CD4-positive, alpha-beta T cell treated with Interleukin-6 for 4 hours (primary cell): ENCODE measurements at regions not wholly inside any gene's neighbourhood (a gene's known extent, or its start where the extent isn't known, plus 50 kb on each side); places are given as distances from the start of the nearest gene placed in this dataset.
"Not testable (repeated sequence)": the region's sequence is repeated elsewhere in the genome, so short reads cannot be mapped to it uniquely, and the experiment has no call there.

Experiments used
- DNase-seq: peaks from one replicate; pipeline ENCODE4 v3.0.0-alpha.2; 2020; ENCODE audit warnings: mixed read lengths

DNA sequence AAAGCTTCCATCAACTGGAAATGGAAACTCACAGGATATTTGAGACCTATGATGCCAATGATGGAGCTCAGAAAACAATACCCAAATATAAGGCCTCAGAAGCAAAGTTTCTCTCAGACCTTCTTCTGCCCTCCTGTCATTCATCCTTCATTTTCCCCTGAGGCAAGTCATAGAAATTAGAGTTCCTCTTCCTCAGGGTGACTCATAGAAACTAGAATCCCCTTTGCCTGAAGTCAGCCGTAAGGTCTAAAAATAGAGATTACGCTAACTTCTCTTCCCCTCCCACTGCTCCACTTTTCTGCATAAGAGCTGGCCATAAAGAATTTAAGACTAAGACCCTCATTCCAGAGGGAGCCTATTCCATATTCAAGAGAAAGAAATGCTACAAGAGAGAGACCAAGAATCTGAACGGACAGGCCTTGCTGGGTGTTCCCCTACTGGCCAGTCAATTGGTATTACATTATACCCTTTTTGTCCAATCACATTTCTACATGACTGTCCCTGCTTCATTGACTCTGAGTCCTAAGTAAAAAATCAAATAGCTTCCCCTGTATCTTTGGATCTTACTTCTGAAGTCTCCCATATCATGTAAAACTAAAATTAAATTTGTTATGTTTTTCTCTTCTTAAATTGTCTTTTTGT lies 994.9 kb downstream of the ADGRL2 start:
- no peak for DNase-seq

- no peak for DNase-seq
Measured at GRCh38 chr1:82792151-82792550, 991.4 kb downstream of the ADGRL2 start.

- DNase-seq = no peak
Measured at GRCh38 chr1:82790556-82790955, 989.8 kb downstream of the ADGRL2 start.

DNA sequence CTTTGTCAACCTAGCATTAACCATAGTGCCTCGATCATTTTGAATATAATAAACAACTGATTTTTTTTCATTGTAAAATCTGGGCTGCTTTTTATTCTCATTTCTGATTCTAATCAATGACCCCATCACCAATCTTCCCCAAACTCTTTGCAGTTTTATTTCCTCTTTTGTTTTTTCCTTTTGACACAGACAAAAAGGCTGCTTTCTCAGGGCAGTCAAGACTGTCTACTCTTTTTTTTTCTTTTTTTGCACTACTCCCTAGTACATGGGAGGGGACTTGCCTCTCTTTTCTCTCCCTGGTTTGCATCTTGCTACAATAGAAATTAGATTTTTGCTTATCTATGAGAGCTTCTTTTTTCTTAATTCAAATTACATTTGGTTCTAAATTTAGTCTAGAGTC lies 987.9 kb downstream of the ADGRL2 start:
- DNase-seq = no peak

- no peak for DNase-seq
Measured at GRCh38 chr1:82788038-82788437, 987.3 kb downstream of the ADGRL2 start.

GRCh38 chr1:82786883-82787282 lies 986.1 kb downstream of the ADGRL2 start:
- DNase-seq = no peak

- DNase-seq = no peak
Measured at GRCh38 chr1:82785268-82785790, 984.6 kb downstream of the ADGRL2 start.

- no peak for DNase-seq
Measured at GRCh38 chr1:82783044-82783443, 982.3 kb downstream of the ADGRL2 start.

DNA sequence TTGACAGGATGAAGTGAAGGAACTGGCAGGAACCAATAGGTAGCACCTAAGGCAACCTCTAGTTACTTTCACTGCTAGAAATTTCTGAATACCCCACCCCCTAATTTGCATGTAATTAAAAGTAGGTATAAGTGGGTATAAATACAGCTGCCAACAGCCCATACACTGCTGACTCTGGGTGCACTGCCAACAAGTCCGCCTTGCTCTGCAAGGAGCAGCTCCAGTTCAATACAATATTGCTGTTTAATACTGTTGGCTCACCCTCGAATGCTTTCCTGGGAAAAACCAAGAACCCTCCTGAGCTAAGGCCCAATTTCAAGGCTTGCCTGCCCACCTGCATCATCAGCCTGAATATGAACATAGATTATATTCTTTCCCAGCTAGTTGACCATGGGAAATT lies 981.9 kb downstream of the ADGRL2 start:
- no peak for DNase-seq

DNA sequence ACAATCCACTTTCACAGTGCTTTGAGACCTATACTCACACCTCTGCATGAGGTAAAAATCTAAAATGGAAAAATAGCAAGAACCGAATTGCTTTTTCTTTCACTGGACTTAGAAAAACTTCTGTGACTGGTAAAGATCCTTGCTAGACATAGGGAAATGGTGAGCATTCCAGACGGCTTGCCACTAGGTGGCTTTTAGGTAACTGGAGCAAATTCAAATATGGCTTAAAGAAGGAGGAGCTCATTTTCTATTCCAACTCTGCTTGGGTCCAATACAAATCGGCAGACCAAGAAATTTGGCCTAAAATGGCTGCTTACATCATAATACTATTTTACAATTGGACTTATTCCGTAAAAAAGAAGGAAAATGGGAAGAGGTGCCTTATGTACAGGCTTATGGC lies 977.9 kb downstream of the ADGRL2 start:
- DNase-seq = no peak

DNA sequence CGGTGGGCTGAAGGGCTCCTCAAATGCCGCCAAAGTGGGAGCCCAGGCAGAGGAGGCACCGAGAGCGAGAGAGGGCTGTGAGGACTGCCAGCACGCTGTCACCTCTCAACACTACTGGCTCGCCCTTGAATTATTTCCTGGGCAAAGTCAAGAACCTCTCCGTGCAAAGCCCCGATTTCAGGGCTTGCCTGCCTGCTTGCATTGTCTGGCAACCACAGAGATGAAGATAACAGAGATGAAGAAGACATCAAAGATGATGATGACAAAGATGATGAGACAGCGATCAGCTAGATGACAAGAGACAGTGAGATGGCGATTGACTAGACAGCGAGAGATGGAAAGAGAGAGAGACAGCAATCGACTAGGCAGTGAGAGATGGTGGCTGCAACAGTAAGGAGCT lies 976.5 kb downstream of the ADGRL2 start:
- no peak for DNase-seq

- not testable (repeated sequence) for DNase-seq
Measured at GRCh38 chr1:82776730-82777129, 976.0 kb downstream of the ADGRL2 start.

DNA sequence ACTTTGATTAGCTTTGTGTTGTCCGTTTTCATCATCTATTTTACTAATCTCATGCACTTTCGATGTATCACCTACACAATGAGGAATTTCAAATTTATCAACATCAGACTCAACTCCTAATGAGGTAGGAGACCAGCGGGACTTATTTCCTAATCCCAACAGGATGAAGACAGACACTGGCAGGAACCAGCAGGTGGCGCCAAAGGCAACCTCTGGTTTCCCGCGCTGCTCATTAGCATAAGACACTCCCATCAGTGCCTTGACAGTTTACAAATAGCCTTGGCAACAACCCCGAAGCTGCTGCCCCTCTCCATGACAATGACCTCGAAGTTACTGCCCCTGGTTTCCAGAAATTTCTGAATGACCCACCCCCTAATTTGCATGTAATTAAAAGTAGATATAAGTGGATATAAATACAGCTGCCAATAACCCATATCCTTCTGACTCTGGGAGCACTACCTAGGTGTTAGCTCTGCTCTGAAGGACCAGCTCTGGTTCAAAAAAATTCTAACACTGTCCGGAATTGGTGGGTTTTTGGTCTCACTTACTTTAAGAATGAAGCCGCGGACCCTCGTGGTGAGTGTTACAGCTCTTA lies 974.8 kb downstream of the ADGRL2 start:
- DNase-seq = peak; percentile 9

DNA sequence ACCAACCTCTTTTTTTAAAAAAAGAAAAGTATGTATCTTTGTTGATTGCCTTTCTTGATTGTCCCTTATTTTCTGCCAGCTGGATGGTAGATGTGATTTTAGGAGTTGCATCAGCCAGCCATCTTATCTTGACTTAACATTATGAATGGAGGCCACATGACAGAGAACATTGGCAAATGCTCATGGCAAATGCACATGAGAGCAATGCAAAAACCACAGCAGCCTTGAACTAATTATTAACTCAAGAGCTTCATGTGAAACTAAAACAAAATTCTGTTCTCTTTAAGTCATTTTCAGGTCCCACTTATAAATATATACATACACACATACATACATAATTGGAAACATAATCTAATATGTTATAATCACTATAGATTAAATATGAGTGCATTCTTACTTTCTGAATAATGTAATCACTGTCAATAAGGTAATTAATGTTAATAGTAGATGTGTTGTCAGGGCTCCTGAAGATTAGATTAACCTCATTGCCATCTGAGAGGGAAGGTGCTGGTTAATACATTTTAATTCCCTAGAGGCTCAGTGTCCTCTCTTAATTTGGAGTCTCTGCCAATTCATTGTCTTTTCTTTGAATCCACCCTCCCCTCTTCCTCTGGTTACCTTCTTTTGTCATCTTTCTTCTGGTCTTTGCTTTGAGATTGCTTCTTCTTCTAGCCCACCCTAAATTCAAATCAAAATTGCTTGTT lies 962.2 kb downstream of the ADGRL2 start:
- no peak for DNase-seq

- DNase-seq = no peak
Measured at GRCh38 chr1:82759035-82759434, 958.3 kb downstream of the ADGRL2 start.

GRCh38 chr1:82755671-82756070 lies 954.9 kb downstream of the ADGRL2 start:
- no peak for DNase-seq

- DNase-seq = no peak
Measured at GRCh38 chr1:82755191-82755590, 954.5 kb downstream of the ADGRL2 start.

DNA sequence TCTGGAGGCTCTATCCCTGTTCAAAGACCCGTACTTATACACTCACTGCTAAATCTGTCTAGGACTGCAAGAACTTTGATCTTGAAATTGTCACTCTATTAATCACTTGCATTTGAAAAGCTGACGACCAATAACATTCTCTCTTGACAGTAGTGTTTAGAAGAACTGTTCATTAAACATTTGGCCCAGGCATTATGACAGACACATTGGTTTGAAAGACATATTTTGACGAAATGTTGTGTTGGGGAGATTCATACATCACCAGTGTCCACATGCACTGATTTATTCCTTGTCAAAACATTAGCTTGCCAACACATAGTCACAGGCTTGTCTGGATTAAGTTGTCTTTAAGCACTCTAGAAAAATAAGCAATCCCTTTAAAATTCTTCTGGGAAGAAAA lies 951.3 kb downstream of the ADGRL2 start:
- no peak for DNase-seq

- DNase-seq = no peak
Measured at GRCh38 chr1:82733645-82734044, 932.9 kb downstream of the ADGRL2 start.

DNA sequence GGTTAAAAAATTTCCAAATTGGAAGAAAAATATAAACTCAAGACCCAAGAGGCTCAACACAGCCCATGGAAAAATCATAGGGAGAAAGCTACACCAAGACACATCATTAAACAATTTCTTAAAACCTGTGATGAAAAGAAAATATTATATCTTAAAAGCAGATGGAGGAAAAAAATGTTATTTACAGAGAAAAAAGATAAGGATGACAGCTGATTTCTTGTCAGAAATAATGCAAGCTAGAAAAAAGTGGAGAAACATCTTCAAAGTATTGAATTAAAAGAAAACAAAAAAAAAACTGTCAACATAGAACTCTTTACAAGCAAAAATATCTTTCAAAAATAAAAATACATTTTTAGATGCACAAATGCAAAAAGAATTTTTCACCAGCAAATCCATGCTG lies 930.5 kb downstream of the ADGRL2 start:
- no peak for DNase-seq

DNA sequence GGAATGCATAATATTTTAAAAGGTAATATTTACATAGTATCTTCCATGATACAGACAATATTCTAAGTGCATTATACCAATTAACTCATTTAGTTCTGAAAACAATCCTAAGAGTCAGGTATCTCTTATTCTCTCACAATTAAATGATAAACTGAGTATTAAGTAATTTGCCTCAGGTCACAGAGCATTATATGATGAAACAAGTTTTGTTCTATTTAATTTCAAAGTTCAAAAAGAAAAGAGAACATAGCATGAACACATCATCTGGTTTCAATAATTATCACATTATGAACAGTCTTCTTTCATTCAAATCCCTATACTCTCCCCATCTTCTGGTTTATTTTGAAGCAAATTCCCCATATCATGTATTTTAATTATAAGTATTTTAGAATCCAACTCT lies 927.5 kb downstream of the ADGRL2 start:
- no peak for DNase-seq

DNA sequence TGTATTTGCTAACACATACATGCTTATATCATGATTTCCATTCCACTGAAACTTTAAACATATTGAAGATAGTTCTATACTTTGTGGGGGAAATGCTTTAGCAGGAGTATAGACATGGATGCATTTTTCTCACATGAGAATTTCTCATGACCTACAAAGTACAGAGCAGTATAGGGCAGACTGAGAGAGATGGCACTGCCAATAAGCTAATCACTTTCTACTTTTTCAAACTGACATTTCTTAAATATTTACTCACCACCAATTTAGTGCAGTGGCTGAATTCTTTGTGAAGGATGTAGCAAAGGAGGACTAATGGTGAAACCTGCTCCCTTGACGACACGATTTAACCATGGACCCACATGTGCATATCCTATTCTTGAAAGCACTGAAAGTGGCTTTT lies 923.5 kb downstream of the ADGRL2 start:
- DNase-seq = no peak

GRCh38 chr1:82722608-82723007 lies 921.9 kb downstream of the ADGRL2 start:
- DNase-seq = no peak

- no peak for DNase-seq
Measured at GRCh38 chr1:82721702-82722101, 921.0 kb downstream of the ADGRL2 start.
